ENCODE measurements at regions not wholly inside any gene's neighbourhood (a gene's known extent, or its start where the extent isn't known, plus 50 kb on each side); places are given as distances from the start of the nearest gene placed in this dataset.

- DNase-seq (ENCODE audit: low spot score) = no peak
Observed at GRCh38 chr4:124321364-124321763, 391.2 kb downstream of the ANKRD50 start.

- DNase-seq (ENCODE audit: low spot score) = peak; percentile 40
Observed at GRCh38 chr4:124322234-124323065, 390.1 kb downstream of the ANKRD50 start.

GRCh38 chr4:124325690-124326089 is 386.8 kb downstream of the ANKRD50 start:
- DNase-seq (ENCODE audit: low spot score) = no peak

GRCh38 chr4:124329134-124329533 is 383.4 kb downstream of the ANKRD50 start:
- no peak for DNase-seq (ENCODE audit: low spot score)

- DNase-seq (ENCODE audit: low spot score) = no peak
Observed at GRCh38 chr4:124330045-124330444, 382.5 kb downstream of the ANKRD50 start.

- DNase-seq (ENCODE audit: low spot score) = no peak
Observed at GRCh38 chr4:124331781-124332180, 380.8 kb downstream of the ANKRD50 start.

GRCh38 chr4:124333466-124333865 is 379.1 kb downstream of the ANKRD50 start:
- no peak for DNase-seq (ENCODE audit: low spot score)

GRCh38 chr4:124334119-124334518 is 378.4 kb downstream of the ANKRD50 start:
- peak; percentile 66 for DNase-seq (ENCODE audit: low spot score)

- no peak for DNase-seq (ENCODE audit: low spot score)
Observed at GRCh38 chr4:124337874-124338273, 374.7 kb downstream of the ANKRD50 start.

- no peak for DNase-seq (ENCODE audit: low spot score)
Observed at GRCh38 chr4:124343661-124344171, 368.8 kb downstream of the ANKRD50 start.

- DNase-seq (ENCODE audit: low spot score) = no peak
Observed at GRCh38 chr4:124372916-124373315, 339.6 kb downstream of the ANKRD50 start.

GRCh38 chr4:124386163-124386562 is 326.4 kb downstream of the ANKRD50 start:
- DNase-seq (ENCODE audit: low spot score) = no peak

GRCh38 chr4:124386648-124387047 is 325.9 kb downstream of the ANKRD50 start:
- DNase-seq (ENCODE audit: low spot score) = no peak

GRCh38 chr4:124389591-124389990 is 322.9 kb downstream of the ANKRD50 start:
- DNase-seq (ENCODE audit: low spot score) = no peak

GRCh38 chr4:124390861-124391260 is 321.7 kb downstream of the ANKRD50 start:
- DNase-seq (ENCODE audit: low spot score) = no peak

- DNase-seq (ENCODE audit: low spot score) = no peak
Observed at GRCh38 chr4:124396333-124396732, 316.2 kb downstream of the ANKRD50 start.

- DNase-seq (ENCODE audit: low spot score) = no peak
Observed at GRCh38 chr4:124401606-124402005, 310.9 kb downstream of the ANKRD50 start.

GRCh38 chr4:124409044-124409443 is 303.5 kb downstream of the ANKRD50 start:
- DNase-seq (ENCODE audit: low spot score) = no peak

- DNase-seq (ENCODE audit: low spot score) = no peak
Observed at GRCh38 chr4:124414276-124415040, 298.1 kb downstream of the ANKRD50 start.

GRCh38 chr4:124415146-124415545 is 297.4 kb downstream of the ANKRD50 start:
- DNase-seq (ENCODE audit: low spot score) = no peak

GRCh38 chr4:124417371-124417770 is 295.2 kb downstream of the ANKRD50 start:
- no peak for DNase-seq (ENCODE audit: low spot score)

GRCh38 chr4:124420166-124420695 is 292.3 kb downstream of the ANKRD50 start:
- no peak for DNase-seq (ENCODE audit: low spot score)

- no peak for DNase-seq (ENCODE audit: low spot score)
Observed at GRCh38 chr4:124423160-124423559, 289.4 kb downstream of the ANKRD50 start.
